ENCODE measurements at regions not wholly inside any gene's neighbourhood (a gene's known extent, or its start where the extent isn't known, plus 50 kb on each side); places are given as distances from the start of the nearest gene placed in this dataset.
A peak's percentile ranks its signal among the peaks of the same experiment; 100 is the strongest.
"Not testable (repeated sequence)": the region's sequence is repeated elsewhere in the genome, so short reads cannot be mapped to it uniquely, and the experiment has no call there.

- H3K27me3 ChIP-seq (replicated peaks; ENCODE audit: control insufficient read depth, insufficient read depth, low read length, poor library complexity, severe bottlenecking), result no peaks in the 10 kb centered on the region
- no peak for DNase-seq
- H3K4me1 ChIP-seq (ENCODE audit: control insufficient read depth, insufficient read depth, low read length, poor library complexity, severe bottlenecking), result no peaks in the 10 kb centered on the region
- no peak overlapping the region for H3K4me3 ChIP-seq (ENCODE audit: insufficient read depth, low read depth, low read length, poor library complexity, severe bottlenecking)
- no peaks in the 10 kb centered on the region for H3K36me3 ChIP-seq (ENCODE audit: control insufficient read depth, insufficient read depth, low read length)
- no peak overlapping the region for H3K27ac ChIP-seq (ENCODE audit: insufficient read depth, low read length, poor library complexity, severe bottlenecking)
- H3K9me3 ChIP-seq (ENCODE audit: control insufficient read depth, low read length), result no peaks in the 10 kb centered on the region
Observed at GRCh38 chr10:86579883-86580520, 58.4 kb upstream of the WAPL start.

GRCh38 chr10:86580521-86580891, 58.9 kb upstream of the WAPL start:
- H3K4me3 ChIP-seq (ENCODE audit: insufficient read depth, low read depth, low read length, poor library complexity, severe bottlenecking), result no peak overlapping the region
- no peaks in the 10 kb centered on the region for H3K36me3 ChIP-seq (ENCODE audit: control insufficient read depth, insufficient read depth, low read length)
- no peaks in the 10 kb centered on the region for H3K9me3 ChIP-seq (ENCODE audit: control insufficient read depth, low read length)
- H3K27ac ChIP-seq (ENCODE audit: insufficient read depth, low read length, poor library complexity, severe bottlenecking), result no peak overlapping the region
- H3K4me1 ChIP-seq (ENCODE audit: control insufficient read depth, insufficient read depth, low read length, poor library complexity, severe bottlenecking), result peaks cover 3% of the 10 kb centered on the region
- no peaks in the 10 kb centered on the region for H3K27me3 ChIP-seq (replicated peaks; ENCODE audit: control insufficient read depth, insufficient read depth, low read length, poor library complexity, severe bottlenecking)
- DNase-seq, result no peak

- no peaks in the 10 kb centered on the region for H3K9me3 ChIP-seq (ENCODE audit: control insufficient read depth, low read length)
- H3K36me3 ChIP-seq (ENCODE audit: control insufficient read depth, insufficient read depth, low read length), result no peaks in the 10 kb centered on the region
- H3K4me3 ChIP-seq (ENCODE audit: insufficient read depth, low read depth, low read length, poor library complexity, severe bottlenecking), result no peak overlapping the region
- H3K27ac ChIP-seq (ENCODE audit: insufficient read depth, low read length, poor library complexity, severe bottlenecking), result no peak overlapping the region
- peaks cover 4% of the 10 kb centered on the region for H3K4me1 ChIP-seq (ENCODE audit: control insufficient read depth, insufficient read depth, low read length, poor library complexity, severe bottlenecking)
- no peak for DNase-seq
- H3K27me3 ChIP-seq (replicated peaks; ENCODE audit: control insufficient read depth, insufficient read depth, low read length, poor library complexity, severe bottlenecking), result no peaks in the 10 kb centered on the region
Observed at GRCh38 chr10:86583983-86584382, 62.4 kb upstream of the WAPL start.

- DNase-seq, result peak; percentile 44 to 57 (median 47)
- no peaks in the 10 kb centered on the region for H3K27me3 ChIP-seq (replicated peaks; ENCODE audit: control insufficient read depth, insufficient read depth, low read length, poor library complexity, severe bottlenecking)
- no peaks in the 10 kb centered on the region for H3K9me3 ChIP-seq (ENCODE audit: control insufficient read depth, low read length)
- H3K4me3 ChIP-seq (ENCODE audit: insufficient read depth, low read depth, low read length, poor library complexity, severe bottlenecking), result no peak overlapping the region
- H3K36me3 ChIP-seq (ENCODE audit: control insufficient read depth, insufficient read depth, low read length), result no peaks in the 10 kb centered on the region
- H3K4me1 ChIP-seq (ENCODE audit: control insufficient read depth, insufficient read depth, low read length, poor library complexity, severe bottlenecking), result peaks cover 4% of the 10 kb centered on the region
- no peak overlapping the region for H3K27ac ChIP-seq (ENCODE audit: insufficient read depth, low read length, poor library complexity, severe bottlenecking)
Observed at GRCh38 chr10:86585037-86585929, 63.7 kb upstream of the WAPL start.

GRCh38 chr10:86586516-86586915, 64.9 kb upstream of the WAPL start:
- Histone ChIP-seq H3K27me3 (replicated peaks; ENCODE audit: control insufficient read depth, insufficient read depth, low read length, poor library complexity, severe bottlenecking) (no peaks in the 10 kb centered on the region), H3K36me3 (ENCODE audit: control insufficient read depth, insufficient read depth, low read length) (no peaks in the 10 kb centered on the region), H3K27ac (ENCODE audit: insufficient read depth, low read length, poor library complexity, severe bottlenecking) (no peak overlapping the region), H3K4me3 (ENCODE audit: insufficient read depth, low read depth, low read length, poor library complexity, severe bottlenecking) (no peak overlapping the region), H3K9me3 (ENCODE audit: control insufficient read depth, low read length) (no peaks in the 10 kb centered on the region), H3K4me1 (ENCODE audit: control insufficient read depth, insufficient read depth, low read length, poor library complexity, severe bottlenecking) (peaks cover 4% of the 10 kb centered on the region)
- no peak for DNase-seq

- DNase-seq, result not testable (repeated sequence)
Observed at GRCh38 chr10:86588781-86589180, 65.6 kb upstream of the OPN4 start.

GRCh38 chr10:86591436-86591835, 62.9 kb upstream of the OPN4 start:
- Histone ChIP-seq H3K4me3 (ENCODE audit: insufficient read depth, low read depth, low read length, poor library complexity, severe bottlenecking) (no peak overlapping the region), H3K9me3 (ENCODE audit: control insufficient read depth, low read length) (no peaks in the 10 kb centered on the region), H3K4me1 (ENCODE audit: control insufficient read depth, insufficient read depth, low read length, poor library complexity, severe bottlenecking) (no peaks in the 10 kb centered on the region), H3K36me3 (ENCODE audit: control insufficient read depth, insufficient read depth, low read length) (no peaks in the 10 kb centered on the region), H3K27ac (ENCODE audit: insufficient read depth, low read length, poor library complexity, severe bottlenecking) (no peak overlapping the region), H3K27me3 (replicated peaks; ENCODE audit: control insufficient read depth, insufficient read depth, low read length, poor library complexity, severe bottlenecking) (no peaks in the 10 kb centered on the region)
- no peak for DNase-seq

More at GRCh38 chr10:86588781-86589180, 65.6 kb upstream of the OPN4 start:
- not testable (repeated sequence) for H3K27ac ChIP-seq (ENCODE audit: insufficient read depth, low read length, poor library complexity, severe bottlenecking); H3K36me3 ChIP-seq (ENCODE audit: control insufficient read depth, insufficient read depth, low read length); H3K9me3 ChIP-seq (ENCODE audit: control insufficient read depth, low read length); H3K4me1 ChIP-seq (ENCODE audit: control insufficient read depth, insufficient read depth, low read length, poor library complexity, severe bottlenecking); H3K27me3 ChIP-seq (replicated peaks; ENCODE audit: control insufficient read depth, insufficient read depth, low read length, poor library complexity, severe bottlenecking); H3K4me3 ChIP-seq (ENCODE audit: insufficient read depth, low read depth, low read length, poor library complexity, severe bottlenecking)

GRCh38 chr10:86592413-86592812, 61.9 kb upstream of the OPN4 start:
- Histone ChIP-seq H3K27me3 (replicated peaks; ENCODE audit: control insufficient read depth, insufficient read depth, low read length, poor library complexity, severe bottlenecking) (no peaks in the 10 kb centered on the region), H3K36me3 (ENCODE audit: control insufficient read depth, insufficient read depth, low read length) (no peaks in the 10 kb centered on the region), H3K27ac (ENCODE audit: insufficient read depth, low read length, poor library complexity, severe bottlenecking) (no peak overlapping the region), H3K9me3 (ENCODE audit: control insufficient read depth, low read length) (no peaks in the 10 kb centered on the region), H3K4me3 (ENCODE audit: insufficient read depth, low read depth, low read length, poor library complexity, severe bottlenecking) (no peak overlapping the region), H3K4me1 (ENCODE audit: control insufficient read depth, insufficient read depth, low read length, poor library complexity, severe bottlenecking) (no peaks in the 10 kb centered on the region)
- no peak for DNase-seq

GRCh38 chr10:86594535-86594934, 59.8 kb upstream of the OPN4 start:
- Histone ChIP-seq H3K36me3 (ENCODE audit: control insufficient read depth, insufficient read depth, low read length) (no peaks in the 10 kb centered on the region), H3K27ac (ENCODE audit: insufficient read depth, low read length, poor library complexity, severe bottlenecking) (no peak overlapping the region), H3K27me3 (replicated peaks; ENCODE audit: control insufficient read depth, insufficient read depth, low read length, poor library complexity, severe bottlenecking) (no peaks in the 10 kb centered on the region), H3K9me3 (ENCODE audit: control insufficient read depth, low read length) (no peaks in the 10 kb centered on the region), H3K4me1 (ENCODE audit: control insufficient read depth, insufficient read depth, low read length, poor library complexity, severe bottlenecking) (no peaks in the 10 kb centered on the region), H3K4me3 (ENCODE audit: insufficient read depth, low read depth, low read length, poor library complexity, severe bottlenecking) (no peak overlapping the region)
- no peak for DNase-seq

- no peaks in the 10 kb centered on the region for H3K27me3 ChIP-seq (replicated peaks; ENCODE audit: control insufficient read depth, insufficient read depth, low read length, poor library complexity, severe bottlenecking)
- no peak for DNase-seq
- H3K4me3 ChIP-seq (ENCODE audit: insufficient read depth, low read depth, low read length, poor library complexity, severe bottlenecking), result no peak overlapping the region
- no peak overlapping the region for H3K27ac ChIP-seq (ENCODE audit: insufficient read depth, low read length, poor library complexity, severe bottlenecking)
- no peaks in the 10 kb centered on the region for H3K36me3 ChIP-seq (ENCODE audit: control insufficient read depth, insufficient read depth, low read length)
- no peaks in the 10 kb centered on the region for H3K9me3 ChIP-seq (ENCODE audit: control insufficient read depth, low read length)
- no peaks in the 10 kb centered on the region for H3K4me1 ChIP-seq (ENCODE audit: control insufficient read depth, insufficient read depth, low read length, poor library complexity, severe bottlenecking)
Observed at GRCh38 chr10:86595496-86595895, 58.9 kb upstream of the OPN4 start.

All from effector memory CD4-positive, alpha-beta T cell (primary cell).